GM23338 (cell line): ENCODE measurements at regions not wholly inside any gene's neighbourhood (a gene's known extent, or its start where the extent isn't known, plus 50 kb on each side); places are given as distances from the start of the nearest gene placed in this dataset.

Experiments
- CREB1 ChIP-seq: fragments of 250-450 bp; sonication (Bioruptor Pico); IDR thresholded peaks from 2 replicates; pipeline ENCODE4 v1.5.0; 2020; ENCODE audit warnings: low read depth, mild to moderate bottlenecking, moderate library complexity
- CTCF ChIP-seq, 2 experiments: fragments of 200-600 bp in 1 of 2; sonication (generic) in 1 of 2; conservative IDR thresholded peaks; 2 replicates each; pipeline versions ENCODE4 v1.5.1 to v1.6.1; 2016 to 2017; ENCODE audit warnings: antibody characterized with exemption in 2 of 2, low read depth in 2 of 2, mild to moderate bottlenecking in 2 of 2, moderate library complexity in 1 of 2
- JUNB ChIP-seq: IDR thresholded peaks from one replicate; pipeline ENCODE4 v1.6.1; 2016; ENCODE audit warnings: antibody characterized with exemption; ENCODE audit not compliant: unreplicated experiment
- POLR2AphosphoS5 ChIP-seq: IDR thresholded peaks from 2 replicates; pipeline ENCODE4 v1.6.1; 2016; ENCODE audit warnings: antibody characterized with exemption, low read depth
- REST ChIP-seq: IDR thresholded peaks from one replicate; pipeline ENCODE4 v1.6.1; 2018; ENCODE audit warnings: antibody characterized with exemption; ENCODE audit not compliant: unreplicated experiment

- TF ChIP-seq POLR2AphosphoS5 (no peak), CTCF (conservative IDR thresholded peaks at IDR 0.05; ENCODE audit: low read depth in 2 of 2) (no peak), REST (no peak), CREB1 (CRISPR knock-in tag) (no peak), JUNB (no peak)
Observed at GRCh38 chr12:89863968-89864367, 155.3 kb upstream of the ATP2B1 start.
